Tibial nerve (tissue), 4 donors: ENCODE measurements at regions not wholly inside any gene's neighbourhood (a gene's known extent, or its start where the extent isn't known, plus 50 kb on each side); places are given as distances from the start of the nearest gene placed in this dataset.

Experiments
- DNase-seq, 2 donors: peaks; one replicate each; pipeline ENCODE4 v3.0.0-alpha.2; 2019; ENCODE audit warnings: low spot score in 2 of 2
- H3K27ac ChIP-seq, 4 donors: fragments of 200-600 bp; sonication (generic) in 3 of 4; one replicate each; pipeline ENCODE4 v1.5.1; 2017 to 2019; ENCODE audit warnings: mild to moderate bottlenecking in 1 of 4
- H3K27me3 ChIP-seq, 2 donors: fragments of 200-600 bp; sonication (generic) in 1 of 2; one replicate each; pipeline versions ENCODE4 v1.5.1 to v1.6.0; 2017 to 2019
- H3K36me3 ChIP-seq, 3 donors: fragments of 200-600 bp; sonication (generic); one replicate each; pipeline ENCODE4 v1.5.1; 2018 to 2019
- H3K4me1 ChIP-seq, 4 donors: fragments of 200-600 bp; sonication (generic) in 3 of 4; one replicate each; pipeline ENCODE4 v1.5.1; 2017 to 2019
- H3K4me3 ChIP-seq, 4 donors: fragments of 200-600 bp; sonication (generic) in 3 of 4; one replicate each; pipeline ENCODE4 v1.5.1; 2017 to 2019; ENCODE audit warnings: mild to moderate bottlenecking in 1 of 4, moderate library complexity in 1 of 4
- H3K9me3 ChIP-seq, 4 donors: fragments of 200-600 bp; sonication (generic) in 3 of 4; one replicate each; pipeline ENCODE4 v1.5.1; 2017 to 2019
- EP300 ChIP-seq, 2 donors: sonication (generic); formaldehyde crosslinking; IDR thresholded peaks; one replicate each; pipeline ENCODE4 v1.6.1; 2017; ENCODE audit warnings: antibody characterized with exemption in 2 of 2, mild to moderate bottlenecking in 1 of 2
- POLR2A ChIP-seq, 2 donors: fragments of 450-650 bp; IDR thresholded peaks; one replicate each; pipeline ENCODE4 v1.6.1; 2017; ENCODE audit warnings: antibody characterized with exemption in 2 of 2, mild to moderate bottlenecking in 2 of 2, moderate library complexity in 2 of 2
- WGBS, 2 donors: methylation state at CpG; one replicate each; pipeline ENCODE4 v1.1.5; 2018; 5-methylcytosine and 5-hydroxymethylcytosine counted together
- TF ChIP-seq, protein P1 (sequence below), 5 experiments: fragments of 200-600 bp in 3 of 5; fragments of 450-650 bp in 2 of 5; sonication (generic) in 3 of 5; IDR thresholded peaks; one replicate each; pipeline ENCODE4 v1.5.1; 2016 to 2019; ENCODE audit warnings: antibody characterized with exemption in 5 of 5, mild to moderate bottlenecking in 3 of 5, moderate library complexity in 2 of 5

DNA sequence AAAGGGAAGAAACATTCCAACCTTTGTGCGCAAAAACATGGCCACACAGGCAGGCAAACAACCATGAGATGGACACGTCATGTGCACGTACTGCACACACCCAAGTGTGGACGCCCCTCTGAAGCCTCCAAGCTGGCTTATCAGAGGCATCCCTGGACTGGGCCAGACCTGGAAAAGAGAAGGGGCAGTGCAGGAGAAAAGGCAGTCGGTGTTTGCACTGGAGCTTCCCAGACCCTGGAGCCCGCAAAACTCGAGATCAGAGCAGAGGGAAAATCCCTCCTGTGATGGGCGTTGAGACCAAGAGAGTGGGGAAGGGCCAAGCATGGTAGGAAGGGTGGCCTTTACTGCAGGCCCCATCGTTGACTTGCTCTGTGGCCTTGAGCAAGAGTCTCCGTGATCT, 269.5 kb downstream of the CYRIA start:
- TF ChIP-seq, protein P1, sequence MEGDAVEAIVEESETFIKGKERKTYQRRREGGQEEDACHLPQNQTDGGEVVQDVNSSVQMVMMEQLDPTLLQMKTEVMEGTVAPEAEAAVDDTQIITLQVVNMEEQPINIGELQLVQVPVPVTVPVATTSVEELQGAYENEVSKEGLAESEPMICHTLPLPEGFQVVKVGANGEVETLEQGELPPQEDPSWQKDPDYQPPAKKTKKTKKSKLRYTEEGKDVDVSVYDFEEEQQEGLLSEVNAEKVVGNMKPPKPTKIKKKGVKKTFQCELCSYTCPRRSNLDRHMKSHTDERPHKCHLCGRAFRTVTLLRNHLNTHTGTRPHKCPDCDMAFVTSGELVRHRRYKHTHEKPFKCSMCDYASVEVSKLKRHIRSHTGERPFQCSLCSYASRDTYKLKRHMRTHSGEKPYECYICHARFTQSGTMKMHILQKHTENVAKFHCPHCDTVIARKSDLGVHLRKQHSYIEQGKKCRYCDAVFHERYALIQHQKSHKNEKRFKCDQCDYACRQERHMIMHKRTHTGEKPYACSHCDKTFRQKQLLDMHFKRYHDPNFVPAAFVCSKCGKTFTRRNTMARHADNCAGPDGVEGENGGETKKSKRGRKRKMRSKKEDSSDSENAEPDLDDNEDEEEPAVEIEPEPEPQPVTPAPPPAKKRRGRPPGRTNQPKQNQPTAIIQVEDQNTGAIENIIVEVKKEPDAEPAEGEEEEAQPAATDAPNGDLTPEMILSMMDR (IDR thresholded peaks at IDR 0.05), result no peak
- TF ChIP-seq POLR2A (IDR thresholded peaks at IDR 0.05), result no peak
- TF ChIP-seq EP300 (IDR thresholded peaks at IDR 0.05), result no peak
- H3K4me3 ChIP-seq, result no peak overlapping the region
- peaks cover 0 to 3% (median 0%) of the 10 kb centered on the region in 4 donors for H3K4me1 ChIP-seq
- no peak for DNase-seq
- WGBS, 2 donors, result 84 to 85% methylated on average over 10 of the region's 10 CpGs
- no peak overlapping the region for H3K27ac ChIP-seq
- H3K36me3 ChIP-seq, result no peaks in the 10 kb centered on the region
- no peaks in the 10 kb centered on the region for H3K9me3 ChIP-seq
- no peaks in the 10 kb centered on the region for H3K27me3 ChIP-seq

DNA sequence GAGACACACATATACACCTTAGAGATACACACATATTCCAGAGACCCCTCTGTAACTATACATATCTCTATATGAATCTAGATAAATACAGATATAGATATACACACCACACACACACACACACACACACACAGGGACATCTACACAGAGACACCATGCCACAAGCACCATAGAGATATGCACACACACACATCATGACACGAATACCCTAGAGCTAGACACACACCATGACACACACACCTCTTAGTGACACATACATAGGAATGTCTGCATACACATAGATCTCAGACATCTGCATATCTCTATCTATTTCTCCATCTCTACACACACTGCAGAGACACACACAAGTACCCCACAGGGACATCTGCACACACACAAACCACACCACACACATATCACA, 270.0 kb downstream of the CYRIA start:
- peaks cover 0 to 3% (median 0%) of the 10 kb centered on the region in 4 donors for H3K4me1 ChIP-seq
- H3K4me3 ChIP-seq, result no peak overlapping the region
- no peak for DNase-seq
- no peaks in the 10 kb centered on the region for H3K9me3 ChIP-seq
- H3K36me3 ChIP-seq, result no peaks in the 10 kb centered on the region
- H3K27ac ChIP-seq, result no peak overlapping the region
- TF ChIP-seq, protein P1 (IDR thresholded peaks at IDR 0.05), result no peak
- TF ChIP-seq EP300 (IDR thresholded peaks at IDR 0.05) (no peak), POLR2A (IDR thresholded peaks at IDR 0.05) (no peak)
- WGBS, 2 donors, result 83 to 91% methylated on average over 1 of the region's 1 CpG
- no peaks in the 10 kb centered on the region for H3K27me3 ChIP-seq

DNA sequence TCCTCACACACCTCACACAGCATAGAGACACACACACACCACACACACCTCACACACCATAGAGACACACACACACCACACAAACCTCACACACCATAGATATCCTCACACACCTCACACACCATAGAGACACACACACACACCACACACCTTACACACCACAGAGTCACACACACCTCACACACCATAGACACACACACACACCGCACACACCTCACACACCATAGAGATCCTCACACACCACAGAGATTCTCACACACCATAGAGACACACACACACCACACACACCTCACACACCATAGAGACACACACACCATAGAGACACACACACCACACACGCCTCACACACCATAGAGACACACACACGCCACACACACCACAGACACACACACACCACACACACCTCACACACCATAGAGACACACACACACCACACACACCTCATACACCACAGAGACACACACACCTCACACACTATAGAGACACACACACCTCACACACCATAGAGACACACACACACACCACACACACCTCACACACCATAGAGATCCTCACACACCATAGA, 270.6 kb downstream of the CYRIA start:
- no peaks in the 10 kb centered on the region for H3K36me3 ChIP-seq
- TF ChIP-seq, protein P1 (IDR thresholded peaks at IDR 0.05), result no peak
- TF ChIP-seq EP300 (IDR thresholded peaks at IDR 0.05), result no peak
- no peaks in the 10 kb centered on the region for H3K27me3 ChIP-seq
- H3K9me3 ChIP-seq, result no peaks in the 10 kb centered on the region
- H3K4me1 ChIP-seq, result peaks cover 0 to 3% (median 0%) of the 10 kb centered on the region in 4 donors
- no peak overlapping the region for H3K27ac ChIP-seq
- no peak overlapping the region for H3K4me3 ChIP-seq
- WGBS, 2 donors, result 56% methylated on average over 3 of the region's 3 CpGs
- DNase-seq, result no peak

DNA sequence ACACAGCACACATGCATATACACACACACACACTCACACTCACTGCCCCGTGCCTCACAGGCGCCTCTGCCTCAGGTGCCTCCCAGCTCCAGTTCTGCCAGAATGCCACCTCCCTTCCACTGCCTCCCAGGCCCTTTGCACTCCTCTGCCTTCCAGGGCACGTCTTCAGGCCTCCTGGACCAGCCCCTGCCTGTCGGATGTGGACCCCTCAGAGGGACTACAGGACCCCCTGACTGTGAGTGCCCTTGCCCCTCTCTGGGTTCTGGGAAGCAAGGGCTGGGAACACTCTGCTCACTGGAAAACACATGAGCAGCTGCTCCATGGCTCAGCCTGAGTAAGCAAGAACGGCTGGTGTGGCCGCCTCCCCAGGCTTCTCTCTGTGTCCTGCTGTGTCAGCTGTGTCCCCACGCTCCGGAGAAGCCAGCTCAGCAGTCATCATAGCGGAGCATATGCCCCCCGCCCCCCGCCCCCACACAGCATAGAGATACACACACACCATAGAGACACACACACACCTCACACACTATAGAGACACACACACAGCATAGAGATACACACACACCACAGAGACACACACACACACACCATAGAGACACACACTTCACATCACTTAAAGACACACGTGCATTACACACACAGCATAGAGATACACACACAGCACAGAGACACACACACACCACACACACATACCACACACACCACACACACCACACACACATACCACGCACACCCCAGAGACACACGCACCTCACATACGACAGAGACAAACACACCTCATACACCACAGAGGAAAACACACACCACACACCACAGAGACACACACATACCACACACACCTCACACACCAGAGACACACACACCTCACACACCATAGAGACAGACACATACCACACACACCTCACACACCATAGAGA, 271.3 kb downstream of the CYRIA start:
- peaks cover 0 to 3% (median 0%) of the 10 kb centered on the region in 4 donors for H3K4me1 ChIP-seq
- no peak for DNase-seq
- no peak overlapping the region for H3K27ac ChIP-seq
- H3K36me3 ChIP-seq, result no peaks in the 10 kb centered on the region
- H3K9me3 ChIP-seq, result no peaks in the 10 kb centered on the region
- H3K4me3 ChIP-seq, result no peak overlapping the region
- no peak for TF ChIP-seq EP300 (IDR thresholded peaks at IDR 0.05)
- TF ChIP-seq POLR2A (IDR thresholded peaks at IDR 0.05), result no peak
- TF ChIP-seq, protein P1 (IDR thresholded peaks at IDR 0.05), result no peak
- 46 to 55% methylated on average over 10 to 15 of the region's 15 CpGs for WGBS, 2 donors
- H3K27me3 ChIP-seq, result no peaks in the 10 kb centered on the region

DNA sequence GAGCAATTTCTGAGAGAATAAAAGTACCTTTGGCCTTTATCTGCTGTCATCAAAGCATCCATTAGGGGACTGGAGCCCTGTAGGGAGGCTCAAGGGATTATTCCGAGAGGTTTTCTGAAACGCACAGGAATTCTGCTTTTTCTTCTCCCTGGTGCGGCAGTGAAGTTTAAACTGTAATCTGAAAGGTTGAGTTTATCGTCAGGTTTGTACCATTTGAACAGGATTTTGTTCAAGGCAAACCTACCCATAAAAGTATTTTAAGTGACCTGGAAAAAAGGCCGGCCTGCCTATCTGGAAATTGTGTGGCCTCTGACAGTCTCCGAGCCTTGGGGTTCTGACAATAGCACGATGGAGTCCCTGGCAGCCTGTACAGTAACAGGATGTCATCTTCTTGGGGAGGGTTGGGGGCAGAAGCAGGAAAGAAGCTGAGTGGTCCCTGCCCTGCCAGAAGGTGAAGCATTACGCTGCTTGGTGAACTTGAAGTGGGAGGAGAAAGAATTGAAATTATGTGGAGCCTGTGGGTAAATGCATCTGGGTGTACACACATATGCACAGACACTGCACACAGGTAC, 272.0 kb downstream of the CYRIA start:
- H3K36me3 ChIP-seq, result no peaks in the 10 kb centered on the region
- TF ChIP-seq, protein P1 (IDR thresholded peaks at IDR 0.05), result no peak
- TF ChIP-seq POLR2A (IDR thresholded peaks at IDR 0.05), result no peak
- TF ChIP-seq EP300 (IDR thresholded peaks at IDR 0.05), result no peak
- peaks cover 0 to 3% (median 0%) of the 10 kb centered on the region in 4 donors for H3K4me1 ChIP-seq
- WGBS, 2 donors, result 75 to 82% methylated on average over 8 of the region's 8 CpGs
- no peak overlapping the region for H3K27ac ChIP-seq
- H3K27me3 ChIP-seq, result no peaks in the 10 kb centered on the region
- no peaks in the 10 kb centered on the region for H3K9me3 ChIP-seq
- H3K4me3 ChIP-seq, result no peak overlapping the region
- no peak for DNase-seq
